Muscle of leg (tissue), 3 donors: ENCODE measurements at regions not wholly inside any gene's neighbourhood (a gene's known extent, or its start where the extent isn't known, plus 50 kb on each side); places are given as distances from the start of the nearest gene placed in this dataset.
"Not testable (repeated sequence)": the region's sequence is repeated elsewhere in the genome, so short reads cannot be mapped to it uniquely, and the experiment has no call there.

ENCODE experiments used
- DNase-seq: peaks from one replicate; pipeline ENCODE4 v3.0.0; 2013
- H3K27ac ChIP-seq: one replicate; pipeline ENCODE4 v1.5.1; 2013; ENCODE audit warnings: mild to moderate bottlenecking, low read length, control low read depth
- H3K27me3 ChIP-seq: one replicate; pipeline ENCODE4 v1.6.1; 2013; ENCODE audit warnings: low read length; ENCODE audit not compliant: control insufficient read depth, insufficient read depth
- H3K36me3 ChIP-seq: one replicate; pipeline ENCODE4 v1.6.1; 2013; ENCODE audit warnings: low read length; ENCODE audit not compliant: control insufficient read depth, insufficient read depth
- H3K4me1 ChIP-seq: one replicate; pipeline ENCODE4 v1.6.1; 2013; ENCODE audit warnings: low read length; ENCODE audit not compliant: control insufficient read depth, insufficient read depth
- H3K4me3 ChIP-seq: one replicate; pipeline ENCODE4 v1.5.1; 2013; ENCODE audit warnings: low read length, control low read depth
- H3K9me3 ChIP-seq: replicated peaks from 2 replicates; pipeline ENCODE4 v1.6.1; 2013; ENCODE audit warnings: low read depth, low read length; ENCODE audit not compliant: control insufficient read depth
- WGBS: methylation state at CpG from one replicate; pipeline ENCODE4 v1.1.5; 2013; ENCODE audit warnings: missing lambda C conversion rate; ENCODE audit not compliant: insufficient coverage; 5-methylcytosine and 5-hydroxymethylcytosine counted together

DNA sequence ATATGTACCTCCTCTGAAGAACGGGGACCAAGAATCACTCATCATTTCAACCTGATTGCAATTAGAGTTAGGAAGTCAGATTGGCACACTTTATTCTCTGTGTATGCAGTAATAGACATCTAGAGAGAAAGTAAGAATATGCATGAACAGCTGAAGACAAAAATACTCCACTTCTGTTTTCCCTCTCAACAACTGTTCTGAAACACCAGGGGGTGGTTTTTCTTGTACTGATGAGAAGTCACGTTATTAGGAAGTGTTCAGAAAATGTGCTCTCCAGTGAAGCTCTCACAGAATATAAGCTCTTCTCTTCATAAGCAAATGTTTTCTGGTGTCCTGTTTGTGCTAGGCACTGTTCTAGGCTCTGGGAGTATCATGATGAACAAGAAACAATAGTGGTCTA, 531.7 kb upstream of the C9orf72 start:
- DNase-seq: peak; percentile 16
- no peaks in the 10 kb centered on the region for H3K36me3 ChIP-seq
- H3K27ac ChIP-seq: no peak overlapping the region
- no peaks in the 10 kb centered on the region for H3K4me1 ChIP-seq
- no peaks in the 10 kb centered on the region for H3K9me3 ChIP-seq
- H3K4me3 ChIP-seq: no peak overlapping the region
- WGBS: no CpG with 5 or more reads among the region's 2 CpGs
- H3K27me3 ChIP-seq: no peaks in the 10 kb centered on the region

DNA sequence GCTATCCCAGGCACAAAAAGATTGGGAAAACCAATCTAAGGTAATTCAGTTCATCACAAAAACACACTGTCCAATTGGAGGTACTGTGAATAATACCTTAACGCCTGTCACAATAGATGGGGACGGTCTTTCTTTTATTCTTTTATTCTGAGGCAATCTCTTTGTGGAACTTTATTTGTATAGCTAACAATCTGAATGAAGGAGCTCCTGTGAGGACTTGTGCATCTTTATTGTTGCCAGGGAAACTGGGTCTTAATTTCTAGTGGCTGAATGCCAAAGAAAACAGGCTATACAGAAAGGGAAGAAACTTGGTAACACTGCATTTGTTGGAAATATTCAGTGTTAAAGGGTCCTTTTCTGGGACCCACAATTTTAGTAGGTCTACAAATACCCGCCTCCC, 546.9 kb upstream of the C9orf72 start:
- H3K36me3 ChIP-seq: no peaks in the 10 kb centered on the region
- WGBS: no CpG with 5 or more reads among the region's 3 CpGs
- peak; percentile 29 for DNase-seq

DNA sequence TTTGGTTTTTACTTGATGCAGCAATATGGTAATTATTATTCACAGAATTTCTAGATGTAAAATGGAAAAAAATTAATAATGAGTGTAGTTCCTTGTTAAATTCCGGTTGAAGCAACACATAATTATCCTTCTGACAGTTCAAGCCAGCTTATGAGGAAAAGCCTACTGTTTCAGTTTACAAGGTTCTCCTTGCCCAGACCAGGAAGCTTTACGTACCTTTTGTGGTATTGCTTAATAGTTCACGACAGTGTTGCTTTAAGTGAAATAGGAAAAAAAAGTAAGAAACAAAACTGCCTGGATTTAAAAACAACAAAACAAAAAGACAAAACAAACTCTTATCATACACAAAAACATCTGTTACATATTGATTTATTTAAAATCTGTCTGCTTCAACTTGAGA, 547.3 kb upstream of the C9orf72 start:
- Histone ChIP-seq H3K4me3 (no peak overlapping the region), H3K36me3 (no peaks in the 10 kb centered on the region), H3K9me3 (no peaks in the 10 kb centered on the region), H3K4me1 (no peaks in the 10 kb centered on the region), H3K27ac (no peak overlapping the region), H3K27me3 (no peaks in the 10 kb centered on the region)
- WGBS: no CpG with 5 or more reads among the region's 3 CpGs
- no peak for DNase-seq

More for the DNA sequence above, 546.9 kb upstream of the C9orf72 start:
- Histone ChIP-seq H3K9me3 (no peaks in the 10 kb centered on the region), H3K4me1 (no peaks in the 10 kb centered on the region), H3K27ac (no peak overlapping the region), H3K4me3 (no peak overlapping the region), H3K27me3 (no peaks in the 10 kb centered on the region)

DNA sequence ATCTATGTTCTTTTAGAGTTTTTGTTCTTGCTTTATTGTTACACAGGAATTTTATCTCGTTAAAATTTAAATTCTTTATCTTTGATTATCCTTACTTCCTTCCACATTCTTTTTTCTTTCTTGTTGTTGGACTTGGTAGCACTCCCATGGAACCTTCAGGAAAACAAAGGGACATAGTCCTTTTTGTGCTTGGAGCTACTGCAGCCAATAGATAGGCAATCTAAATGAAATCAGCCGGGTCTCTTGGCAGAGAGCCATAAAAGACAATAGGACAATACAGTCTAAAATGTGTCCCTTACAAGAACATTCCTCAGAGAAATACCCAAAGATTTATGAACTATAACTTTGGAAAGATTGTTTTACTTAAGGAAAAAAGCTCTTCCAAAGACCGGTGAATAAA, 548.1 kb upstream of the C9orf72 start:
- no peak for DNase-seq
- WGBS: no CpG with 5 or more reads among the region's 3 CpGs
- Histone ChIP-seq H3K27ac (no peak overlapping the region), H3K9me3 (no peaks in the 10 kb centered on the region), H3K27me3 (no peaks in the 10 kb centered on the region), H3K36me3 (no peaks in the 10 kb centered on the region), H3K4me1 (no peaks in the 10 kb centered on the region), H3K4me3 (no peak overlapping the region)

DNA sequence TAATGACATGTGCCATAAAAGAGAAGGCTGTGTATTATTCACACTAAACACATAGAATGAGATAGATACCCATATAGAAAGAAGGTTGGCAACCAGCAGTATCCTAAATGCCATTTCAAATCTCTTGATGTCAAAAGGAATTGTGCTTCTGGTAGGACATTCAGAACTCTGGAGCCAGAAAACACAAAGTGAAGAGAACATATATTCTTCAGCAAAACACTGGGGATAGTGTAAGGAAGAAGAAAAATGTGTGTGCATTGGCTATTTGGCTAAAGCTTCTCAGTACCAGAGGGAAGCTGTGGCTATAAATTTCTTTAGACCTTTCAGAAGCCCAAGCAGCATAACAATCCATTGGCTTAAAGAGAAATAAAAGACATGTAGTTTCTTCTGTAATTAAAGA, 551.6 kb upstream of the C9orf72 start:
- no peaks in the 10 kb centered on the region for H3K9me3 ChIP-seq
- no peaks in the 10 kb centered on the region for H3K36me3 ChIP-seq
- H3K27me3 ChIP-seq: no peaks in the 10 kb centered on the region
- H3K4me3 ChIP-seq: no peak overlapping the region
- no peaks in the 10 kb centered on the region for H3K4me1 ChIP-seq
- no peak for DNase-seq
- H3K27ac ChIP-seq: no peak overlapping the region

DNA sequence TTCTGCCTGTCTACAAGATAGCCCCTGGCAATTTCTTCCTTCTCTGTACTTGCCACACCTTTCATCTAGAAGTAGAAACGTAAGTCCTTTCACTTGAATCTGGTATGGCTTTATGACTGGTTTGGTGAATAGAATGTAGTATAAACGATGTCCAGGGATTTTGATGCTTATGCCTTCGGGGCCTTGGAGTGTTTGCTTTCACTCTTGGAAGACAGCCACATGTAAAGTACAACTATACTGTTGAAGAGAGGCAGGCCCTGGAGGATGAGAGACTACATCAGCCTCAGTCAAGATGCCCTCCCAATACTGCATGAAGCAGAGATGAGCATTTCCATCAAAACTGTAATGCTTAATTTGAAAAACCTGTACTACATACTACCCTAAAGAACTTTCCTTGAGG, 553.8 kb upstream of the C9orf72 start:
- no peak for DNase-seq
- H3K36me3 ChIP-seq: no peaks in the 10 kb centered on the region
- H3K27me3 ChIP-seq: no peaks in the 10 kb centered on the region
- no peak overlapping the region for H3K4me3 ChIP-seq
- WGBS: no CpG with 5 or more reads among the region's 3 CpGs
- H3K9me3 ChIP-seq: no peaks in the 10 kb centered on the region
- H3K4me1 ChIP-seq: no peaks in the 10 kb centered on the region
- H3K27ac ChIP-seq: no peak overlapping the region

DNA sequence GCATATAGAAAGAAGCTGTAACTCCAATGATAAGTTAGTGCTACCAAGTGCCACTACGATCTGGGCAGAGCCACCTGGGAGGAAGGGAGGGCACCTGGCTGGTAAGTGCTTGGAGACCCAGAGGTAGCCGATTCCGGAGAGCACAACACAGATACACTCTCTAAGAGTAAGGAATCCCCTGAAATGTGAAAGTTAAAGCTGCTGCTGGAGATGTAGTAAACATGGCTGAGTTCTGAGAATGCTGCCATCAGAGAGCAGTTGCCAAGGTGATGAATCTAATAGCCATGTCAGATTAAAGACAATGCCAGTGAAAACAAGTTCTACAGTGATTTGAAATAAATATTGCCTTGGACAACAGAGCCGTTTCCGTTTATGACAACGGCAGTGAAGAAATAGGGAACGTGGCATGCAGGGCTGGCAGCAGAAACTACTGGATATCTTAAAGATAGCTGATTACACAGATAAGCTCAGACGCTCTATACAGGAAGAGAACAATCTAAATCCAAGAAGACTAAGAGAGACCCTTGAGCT, 561.2 kb upstream of the C9orf72 start:
- 84% methylated on average over 6 of the region's 8 CpGs for WGBS
- DNase-seq: no peak
- H3K27ac ChIP-seq: no peak overlapping the region
- H3K4me1 ChIP-seq: no peaks in the 10 kb centered on the region
- no peaks in the 10 kb centered on the region for H3K36me3 ChIP-seq
- no peak overlapping the region for H3K4me3 ChIP-seq
- H3K9me3 ChIP-seq: no peaks in the 10 kb centered on the region
- H3K27me3 ChIP-seq: no peaks in the 10 kb centered on the region

DNA sequence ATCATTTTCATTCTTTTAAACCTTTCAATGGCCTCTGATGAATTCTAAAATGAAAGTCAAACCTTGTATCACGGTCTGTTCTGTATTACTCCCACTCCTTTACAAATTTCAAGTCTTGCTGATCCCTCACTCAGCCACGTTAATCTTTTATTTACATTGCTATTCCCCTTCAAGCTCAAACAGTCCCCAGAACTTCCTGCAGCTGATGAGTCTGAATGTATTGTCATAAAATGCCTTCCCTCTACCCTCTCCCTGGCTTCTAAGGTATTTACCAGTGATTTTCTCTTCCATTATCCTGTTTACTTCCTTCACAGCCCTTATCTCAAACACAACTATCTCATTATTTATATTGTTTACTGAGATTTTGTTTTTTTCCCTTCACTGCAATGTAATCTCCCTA, 562.3 kb upstream of the C9orf72 start:
- Histone ChIP-seq H3K4me3 (no peak overlapping the region), H3K27me3 (no peaks in the 10 kb centered on the region), H3K4me1 (no peaks in the 10 kb centered on the region), H3K27ac (no peak overlapping the region), H3K36me3 (no peaks in the 10 kb centered on the region), H3K9me3 (no peaks in the 10 kb centered on the region)
- DNase-seq: no peak
- WGBS: 58% methylated on average over 2 of the region's 2 CpGs

DNA sequence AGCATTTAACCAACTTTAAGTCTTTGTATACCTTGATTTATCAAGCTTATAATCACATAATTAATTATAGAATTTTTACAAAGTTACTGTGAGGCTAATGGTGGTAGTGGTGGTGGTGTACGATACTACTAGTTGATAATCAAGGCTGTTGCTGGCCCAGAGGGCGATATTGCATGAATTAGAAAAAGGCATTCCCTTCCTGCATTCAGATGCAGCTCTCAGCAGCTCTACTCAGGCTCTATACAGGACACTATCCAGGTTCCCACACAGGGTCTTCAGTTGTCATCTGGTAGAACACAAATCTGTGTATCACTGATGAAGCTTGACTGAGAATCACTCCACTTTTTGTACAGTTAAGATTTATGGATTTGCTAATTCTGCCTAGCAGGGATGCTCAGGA, 562.8 kb upstream of the C9orf72 start:
- Histone ChIP-seq H3K27ac (no peak overlapping the region), H3K36me3 (no peaks in the 10 kb centered on the region), H3K9me3 (no peaks in the 10 kb centered on the region), H3K27me3 (no peaks in the 10 kb centered on the region), H3K4me3 (no peak overlapping the region), H3K4me1 (no peaks in the 10 kb centered on the region)
- WGBS: no CpG with 5 or more reads among the region's 2 CpGs
- DNase-seq: no peak

DNA sequence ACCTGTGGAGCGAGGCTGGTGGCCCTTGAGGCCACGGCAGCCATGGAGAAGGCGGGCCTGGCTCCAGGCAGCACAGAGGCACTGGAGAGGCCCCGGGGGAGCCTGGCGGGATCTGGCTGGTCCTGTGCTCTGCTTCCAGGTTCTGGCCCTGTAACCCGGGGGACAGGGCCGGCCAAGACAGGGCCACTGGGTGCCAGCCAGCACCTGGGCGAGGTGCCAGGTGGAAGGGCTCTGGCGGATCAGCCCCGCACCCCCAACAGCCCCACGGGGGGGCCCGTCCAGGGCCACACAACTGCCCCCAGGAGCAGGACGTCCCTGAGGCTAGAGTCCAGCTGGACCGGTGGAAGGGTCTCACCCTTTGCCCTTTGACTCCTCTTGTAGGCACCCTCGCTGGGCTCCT, 574.1 kb upstream of the C9orf72 start:
- H3K9me3 ChIP-seq, H3K4me3 ChIP-seq, H3K4me1 ChIP-seq, H3K27ac ChIP-seq, DNase-seq, H3K36me3 ChIP-seq, H3K27me3 ChIP-seq: not testable (repeated sequence)
- 100% methylated on average over 4 of the region's 15 CpGs for WGBS

DNA sequence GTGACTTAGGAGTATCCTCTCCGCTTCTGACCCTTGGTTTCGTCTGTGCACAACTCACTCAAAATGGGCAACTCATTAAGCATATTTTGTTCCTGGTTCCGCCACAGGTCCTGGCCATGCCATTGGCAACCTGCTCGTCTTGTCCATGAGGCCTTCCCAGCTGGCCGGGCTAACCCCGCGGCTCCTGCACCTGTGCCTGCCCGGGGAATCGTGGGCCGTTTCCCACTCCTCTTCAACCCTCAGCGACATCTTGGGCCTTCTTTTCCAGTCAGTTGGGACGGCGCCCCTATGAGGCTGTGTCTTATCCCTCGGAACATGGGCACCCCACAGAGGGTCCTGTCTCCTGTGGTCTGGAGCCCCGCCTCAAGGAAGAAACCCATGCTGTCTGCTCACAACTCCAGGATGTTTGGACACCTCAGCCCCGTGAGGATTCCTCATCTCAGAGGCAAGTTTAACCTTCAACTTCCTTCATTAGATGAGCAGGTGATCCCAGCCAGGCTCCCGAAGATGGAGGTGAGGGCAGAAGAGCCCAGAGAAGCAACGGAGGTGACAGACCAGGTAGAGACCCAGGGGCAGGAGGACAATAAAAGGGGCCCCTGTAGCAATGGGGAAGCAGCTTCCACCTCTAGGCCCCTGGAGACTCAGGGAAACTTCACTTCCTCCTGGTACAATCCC, 574.8 kb upstream of the C9orf72 start:
- not testable (repeated sequence) for H3K36me3 ChIP-seq, H3K27ac ChIP-seq, H3K4me1 ChIP-seq, H3K9me3 ChIP-seq, H3K27me3 ChIP-seq, DNase-seq, H3K4me3 ChIP-seq
- 97% methylated on average over 15 of the region's 18 CpGs for WGBS
